Loucy (cell line): ENCODE measurements at regions not wholly inside any gene's neighbourhood (a gene's known extent, or its start where the extent isn't known, plus 50 kb on each side); places are given as distances from the start of the nearest gene placed in this dataset.

ENCODE experiments used
- H2AFZ ChIP-seq: fragments of 200-600 bp; sonication (generic); 2 replicates; pipeline ENCODE4 v1.6.0; 2016; ENCODE audit warnings: antibody characterized with exemption, mild to moderate bottlenecking, low read length, moderate library complexity
- H3F3A ChIP-seq: fragments of 200-600 bp; 2 replicates; pipeline ENCODE4 v1.6.0; 2016; ENCODE audit warnings: antibody characterized with exemption, low read depth, mild to moderate bottlenecking
- H3K27me3 ChIP-seq: fragments of 200-600 bp; sonication (generic); 2 replicates; pipeline ENCODE4 v1.6.1; 2014; ENCODE audit warnings: low read length, mild to moderate bottlenecking; ENCODE audit not compliant: insufficient read depth, poor library complexity, severe bottlenecking
- H3K36me3 ChIP-seq: fragments of 200-600 bp; sonication (generic); 2 replicates; pipeline ENCODE4 v1.6.1; 2016; ENCODE audit warnings: low read length; ENCODE audit not compliant: insufficient read depth
- H3K4me1 ChIP-seq: fragments of 200-600 bp; sonication (generic); 2 replicates; pipeline ENCODE4 v1.5.1; 2014; ENCODE audit warnings: low read length, mild to moderate bottlenecking; ENCODE audit not compliant: insufficient read depth, poor library complexity, severe bottlenecking
- H3K4me2 ChIP-seq: fragments of 200-600 bp; sonication (generic); 2 replicates; pipeline ENCODE4 v1.6.0; 2014; ENCODE audit warnings: antibody characterized with exemption, low read length, low read depth, mild to moderate bottlenecking; ENCODE audit not compliant: poor library complexity, severe bottlenecking
- H3K4me3 ChIP-seq: fragments of 200-600 bp; sonication (generic); 2 replicates; pipeline ENCODE4 v1.5.1; 2014; ENCODE audit warnings: low read length, mild to moderate bottlenecking, mixed read lengths; ENCODE audit not compliant: poor library complexity, severe bottlenecking
- H3K79me2 ChIP-seq: fragments of 200-600 bp; sonication (generic); 2 replicates; pipeline ENCODE4 v1.6.1; 2014; ENCODE audit warnings: low read length; ENCODE audit not compliant: insufficient read depth
- H3K9ac ChIP-seq: fragments of 200-600 bp; sonication (generic); 2 replicates; pipeline ENCODE4 v1.6.0; 2014; ENCODE audit warnings: mild to moderate bottlenecking, low read depth, low read length, moderate library complexity; ENCODE audit not compliant: poor library complexity, severe bottlenecking
- H3K9me2 ChIP-seq: fragments of 200-600 bp; sonication (generic); replicated peaks from 2 replicates; pipeline ENCODE4 v1.6.1; 2016; ENCODE audit warnings: low read depth, low read length, mixed read lengths
- H3K9me3 ChIP-seq: fragments of 200-600 bp; sonication (generic); 2 replicates; pipeline ENCODE4 v1.6.1; 2014; ENCODE audit warnings: mild to moderate bottlenecking, antibody characterized with exemption, low read length, low read depth; ENCODE audit not compliant: insufficient read depth
- H4K20me1 ChIP-seq: fragments of 200-600 bp; sonication (generic); 2 replicates; pipeline ENCODE4 v1.6.0; 2014; ENCODE audit warnings: antibody characterized with exemption, low read length, mild to moderate bottlenecking; ENCODE audit not compliant: insufficient read depth, poor library complexity, severe bottlenecking
- EZH2phosphoT487 ChIP-seq: fragments of 200-600 bp; IDR thresholded peaks from 2 replicates; pipeline ENCODE4 v1.6.1; 2018; ENCODE audit warnings: antibody characterized with exemption, mild to moderate bottlenecking, moderate library complexity, borderline replicate concordance
- TF ChIP-seq, protein P1 (sequence below): fragments of 200-600 bp; sonication (generic); conservative IDR thresholded peaks from 2 replicates; pipeline ENCODE4 v1.5.1; 2014; ENCODE audit warnings: mild to moderate bottlenecking, antibody characterized with exemption, low read length

DNA sequence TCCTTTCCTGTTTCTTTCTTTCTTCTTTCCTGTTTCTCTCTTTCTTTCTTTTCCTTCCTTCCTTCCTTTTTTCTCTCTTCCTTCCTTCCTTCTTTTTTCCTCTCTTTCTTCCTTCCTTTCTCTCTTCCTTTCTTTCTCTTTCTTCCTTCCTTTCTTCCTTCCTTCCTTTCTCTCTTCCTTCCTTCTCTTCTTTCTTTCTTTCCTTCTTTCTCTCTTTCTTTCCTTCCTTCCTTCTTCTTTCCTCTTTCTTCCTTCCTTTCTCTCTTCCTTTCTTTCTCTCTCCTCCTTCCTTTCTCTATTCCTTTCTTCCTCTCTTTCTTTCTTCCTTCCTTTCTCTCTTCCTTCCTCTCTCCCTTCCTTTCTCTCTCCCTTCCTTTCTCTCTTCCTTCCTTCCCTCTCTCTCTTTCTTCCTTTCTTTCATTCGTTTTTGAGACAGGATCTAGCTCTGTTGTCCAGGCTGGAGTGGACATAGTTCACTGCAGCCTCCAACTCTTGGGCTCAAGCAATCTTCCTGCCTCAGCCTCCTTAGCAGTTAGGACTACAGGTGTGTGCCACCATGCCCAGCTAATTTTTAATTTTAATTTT lies 170.8 kb upstream of the GMDS start:
- Histone ChIP-seq H2AFZ (no peak overlapping the region), H3K9me2 (no peaks in the 10 kb centered on the region), H3F3A (no peaks in the 10 kb centered on the region), H3K9me3 (no peaks in the 10 kb centered on the region), H3K79me2 (no peaks in the 10 kb centered on the region), H3K4me3 (no peak overlapping the region), H3K27me3 (no peaks in the 10 kb centered on the region), H3K4me1 (no peaks in the 10 kb centered on the region), H3K9ac (no peak overlapping the region), H4K20me1 (no peaks in the 10 kb centered on the region), H3K4me2 (no peak overlapping the region), H3K36me3 (no peaks in the 10 kb centered on the region)
- TF ChIP-seq, protein P1, sequence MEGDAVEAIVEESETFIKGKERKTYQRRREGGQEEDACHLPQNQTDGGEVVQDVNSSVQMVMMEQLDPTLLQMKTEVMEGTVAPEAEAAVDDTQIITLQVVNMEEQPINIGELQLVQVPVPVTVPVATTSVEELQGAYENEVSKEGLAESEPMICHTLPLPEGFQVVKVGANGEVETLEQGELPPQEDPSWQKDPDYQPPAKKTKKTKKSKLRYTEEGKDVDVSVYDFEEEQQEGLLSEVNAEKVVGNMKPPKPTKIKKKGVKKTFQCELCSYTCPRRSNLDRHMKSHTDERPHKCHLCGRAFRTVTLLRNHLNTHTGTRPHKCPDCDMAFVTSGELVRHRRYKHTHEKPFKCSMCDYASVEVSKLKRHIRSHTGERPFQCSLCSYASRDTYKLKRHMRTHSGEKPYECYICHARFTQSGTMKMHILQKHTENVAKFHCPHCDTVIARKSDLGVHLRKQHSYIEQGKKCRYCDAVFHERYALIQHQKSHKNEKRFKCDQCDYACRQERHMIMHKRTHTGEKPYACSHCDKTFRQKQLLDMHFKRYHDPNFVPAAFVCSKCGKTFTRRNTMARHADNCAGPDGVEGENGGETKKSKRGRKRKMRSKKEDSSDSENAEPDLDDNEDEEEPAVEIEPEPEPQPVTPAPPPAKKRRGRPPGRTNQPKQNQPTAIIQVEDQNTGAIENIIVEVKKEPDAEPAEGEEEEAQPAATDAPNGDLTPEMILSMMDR, result no peak
- TF ChIP-seq EZH2phosphoT487, result no peak

DNA sequence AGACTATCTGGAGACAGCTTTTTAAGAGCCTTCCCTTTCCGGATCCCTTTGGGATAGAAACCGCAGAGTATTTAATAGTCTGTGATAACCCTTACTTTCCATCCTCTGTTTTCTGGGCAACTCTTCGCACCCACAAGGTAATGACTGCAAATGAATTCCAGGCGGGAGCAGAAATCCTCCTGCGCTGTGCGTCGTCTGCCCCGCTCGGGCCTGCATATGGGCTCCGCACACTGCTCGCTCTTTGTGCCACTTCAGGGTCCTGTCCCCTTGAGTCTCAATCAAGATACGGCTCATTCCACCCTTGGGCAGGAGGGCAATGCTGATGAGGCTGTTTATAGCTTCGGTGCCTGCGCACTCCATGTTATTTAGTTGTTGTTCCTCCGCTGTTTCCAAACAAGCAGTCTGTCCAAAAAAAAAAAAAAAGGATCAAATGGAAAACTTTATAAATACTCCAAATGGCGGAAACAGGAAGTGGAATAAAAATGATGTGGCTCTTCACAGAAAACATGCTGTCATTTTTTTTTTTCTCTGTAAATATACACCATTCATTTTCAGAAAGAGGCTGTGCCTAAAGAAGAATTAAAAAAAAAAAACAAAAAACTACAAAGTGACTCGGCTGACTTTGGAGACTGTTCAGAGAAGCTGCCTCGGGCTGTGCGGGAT lies 169.6 kb upstream of the GMDS start:
- H3K4me2 ChIP-seq, result no peak overlapping the region

DNA sequence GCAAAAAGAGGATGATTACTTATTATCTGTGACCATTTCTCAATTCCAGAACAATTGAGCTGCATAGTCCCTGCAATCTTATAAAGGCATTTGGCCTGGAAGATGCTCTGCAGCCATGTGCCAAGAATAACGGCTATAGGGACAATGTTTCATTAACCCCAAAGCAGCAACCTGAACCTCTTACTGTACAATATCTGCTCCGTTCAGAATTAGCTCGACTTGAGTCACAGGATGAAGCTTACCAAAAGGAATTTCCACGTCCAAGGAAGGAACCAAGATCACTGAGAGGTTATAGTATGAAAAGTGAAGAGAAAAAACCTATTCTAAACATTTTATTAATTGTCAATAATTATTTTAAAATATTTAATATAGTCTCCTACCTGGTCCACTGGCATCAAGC lies 167.3 kb upstream of the GMDS start:
- TF ChIP-seq EZH2phosphoT487, result no peak
- TF ChIP-seq, protein P1, result no peak
- H2AFZ ChIP-seq, result no peak overlapping the region
- no peaks in the 10 kb centered on the region for H3K27me3 ChIP-seq
- no peaks in the 10 kb centered on the region for H3K79me2 ChIP-seq
- no peaks in the 10 kb centered on the region for H3K9me3 ChIP-seq
- no peak overlapping the region for H3K9ac ChIP-seq
- no peaks in the 10 kb centered on the region for H4K20me1 ChIP-seq
- no peaks in the 10 kb centered on the region for H3F3A ChIP-seq
- H3K4me2 ChIP-seq, result no peak overlapping the region
- no peak overlapping the region for H3K4me3 ChIP-seq
- no peaks in the 10 kb centered on the region for H3K4me1 ChIP-seq
- H3K36me3 ChIP-seq, result no peaks in the 10 kb centered on the region
- no peaks in the 10 kb centered on the region for H3K9me2 ChIP-seq

More for the DNA sequence above, 169.6 kb upstream of the GMDS start:
- H3K79me2 ChIP-seq, result no peaks in the 10 kb centered on the region
- no peaks in the 10 kb centered on the region for H3K9me3 ChIP-seq
- TF ChIP-seq, protein P1, result no peak
- no peaks in the 10 kb centered on the region for H4K20me1 ChIP-seq
- H3K4me3 ChIP-seq, result no peak overlapping the region
- H3K27me3 ChIP-seq, result no peaks in the 10 kb centered on the region
- H3K9me2 ChIP-seq, result no peaks in the 10 kb centered on the region
- no peaks in the 10 kb centered on the region for H3K36me3 ChIP-seq
- H3K9ac ChIP-seq, result no peak overlapping the region
- H2AFZ ChIP-seq, result no peak overlapping the region
- no peaks in the 10 kb centered on the region for H3F3A ChIP-seq
- H3K4me1 ChIP-seq, result no peaks in the 10 kb centered on the region
